Cardiac fibroblast (primary cell): ENCODE measurements at regions not wholly inside any gene's neighbourhood (a gene's known extent, or its start where the extent isn't known, plus 50 kb on each side); places are given as distances from the start of the nearest gene placed in this dataset.
"Not testable (repeated sequence)": the region's sequence is repeated elsewhere in the genome, so short reads cannot be mapped to it uniquely, and the experiment has no call there.

Experiments used
- DNase-seq, 2 donors: peaks; one replicate each; pipeline versions ENCODE4 v3.0.0 to v3.0.0-alpha.2; 2010; ENCODE audit warnings: low read depth in 2 of 2
- H3K4me3 ChIP-seq, 2 donors: replicated peaks in 1 of 2; 1 replicate in 1 of 2; 2 replicates in 1 of 2; pipeline ENCODE4 v1.5.1; 2011; ENCODE audit warnings: low read depth in 2 of 2, low read length in 2 of 2, mild to moderate bottlenecking in 2 of 2, moderate library complexity in 1 of 2
- CTCF ChIP-seq: IDR thresholded peaks from one replicate; pipeline ENCODE4 v1.5.1; 2011; ENCODE audit warnings: low read depth, mild to moderate bottlenecking, low read length, inconsistent platforms

- H3K4me3 ChIP-seq = no peak overlapping the region
- no peak for DNase-seq
- no peak for TF ChIP-seq CTCF
These were observed 390.0 kb upstream of the PCSK5 start for GRCh38 chr9:75500479-75500878.

GRCh38 chr9:75500940-75501339 is 389.5 kb upstream of the PCSK5 start:
- not testable (repeated sequence) for DNase-seq, H3K4me3 ChIP-seq

GRCh38 chr9:75504721-75505120 is 385.8 kb upstream of the PCSK5 start:
- no peak overlapping the region for H3K4me3 ChIP-seq
- TF ChIP-seq CTCF = no peak
- DNase-seq = no peak

GRCh38 chr9:75505654-75506053 is 384.8 kb upstream of the PCSK5 start:
- H3K4me3 ChIP-seq = no peak overlapping the region
- TF ChIP-seq CTCF = no peak
- no peak for DNase-seq

- no peak overlapping the region for H3K4me3 ChIP-seq
- no peak for TF ChIP-seq CTCF
- no peak for DNase-seq
These were observed 361.0 kb upstream of the PCSK5 start for GRCh38 chr9:75529463-75529862.

- no peak for DNase-seq
- H3K4me3 ChIP-seq = no peak overlapping the region
- TF ChIP-seq CTCF = no peak
These were observed 358.9 kb upstream of the PCSK5 start for GRCh38 chr9:75531588-75531987.

GRCh38 chr9:75532233-75533050 is 358.0 kb upstream of the PCSK5 start:
- no peak for TF ChIP-seq CTCF
- no peak overlapping the region for H3K4me3 ChIP-seq
- DNase-seq = no peak
